H1 (cell line): ENCODE measurements at regions not wholly inside any gene's neighbourhood (a gene's known extent, or its start where the extent isn't known, plus 50 kb on each side); places are given as distances from the start of the nearest gene placed in this dataset.
"Not testable (repeated sequence)": the region's sequence is repeated elsewhere in the genome, so short reads cannot be mapped to it uniquely, and the experiment has no call there.

ENCODE experiments used
- CTCF ChIA-PET: fragments of 300-600 bp; sonication (Branson Sonifier 250); formaldehyde crosslinking; loops from one replicate; lab custom pipeline; 2021; ENCODE audit not compliant: partially characterized antibody; lab: Charles Lee
- POLR2A ChIA-PET: fragments of 300-600 bp; sonication (Branson Sonifier 250); formaldehyde crosslinking; loops from one replicate; lab custom pipeline; 2021; ENCODE audit warnings: inconsistent platforms; ENCODE audit not compliant: partially characterized antibody; lab: Charles Lee
- DNase-seq, 2 experiments: peaks; one replicate each; pipeline versions ENCODE4 v3.0.0 to v3.0.0-alpha.2; 2010 to 2022; ENCODE audit warnings: low spot score in 2 of 2, low read depth in 1 of 2, mixed read lengths in 1 of 2
- FAIRE-seq: peaks from 2 replicates; lab custom pipeline; 2011; peaks lifted over from hg19 to GRCh38; lab: Jason Lieb, UNC
- H2AFZ ChIP-seq: 2 replicates; pipeline ENCODE4 v1.8.1; 2012; ENCODE audit warnings: low read length, inconsistent platforms
- H2AK5ac ChIP-seq: 2 replicates; pipeline ENCODE4 v1.6.1; 2013; ENCODE audit warnings: low read depth, low read length
- H2BK120ac ChIP-seq: replicated peaks from 2 replicates; pipeline ENCODE3; 2013; ENCODE audit warnings: low read depth, low read length, inconsistent platforms
- H2BK12ac ChIP-seq: 2 replicates; pipeline ENCODE4 v1.6.1; 2013; ENCODE audit warnings: low read depth, low read length
- H2BK15ac ChIP-seq: 2 replicates; pipeline ENCODE4 v1.6.1; 2013; ENCODE audit warnings: low read length
- H2BK20ac ChIP-seq: 2 replicates; pipeline ENCODE4 v1.6.1; 2013; ENCODE audit warnings: low read length
- H2BK5ac ChIP-seq: 2 replicates; pipeline ENCODE4 v1.6.1; 2013; ENCODE audit warnings: low read depth, low read length
- H3K14ac ChIP-seq: 2 replicates; pipeline ENCODE4 v1.6.1; 2013; ENCODE audit warnings: inconsistent platforms; ENCODE audit not compliant: insufficient read length
- H3K18ac ChIP-seq: 2 replicates; pipeline ENCODE4 v1.6.1; 2013; ENCODE audit warnings: low read length; ENCODE audit errors: extremely low read depth
- H3K23ac ChIP-seq: 2 replicates; pipeline ENCODE4 v1.6.1; 2013; ENCODE audit warnings: inconsistent platforms; ENCODE audit not compliant: insufficient read length
- H3K23me2 ChIP-seq: 2 replicates; pipeline ENCODE4 v1.6.1; 2013; ENCODE audit warnings: low read depth, low read length
- H3K27ac ChIP-seq: 2 replicates; pipeline ENCODE4 v1.6.1; 2011; ENCODE audit warnings: low read depth, low read length, inconsistent platforms
- H3K27me3 ChIP-seq, 4 experiments: replicated peaks in 1 of 4; 1 replicate in 1 of 4; 2 replicates in 3 of 4; pipeline versions ENCODE4 v1.6.1 to v1.8.1; 2011 to 2013; ENCODE audit warnings: low read length in 3 of 4, mild to moderate bottlenecking in 3 of 4, inconsistent platforms in 2 of 4, mixed read lengths in 2 of 4, moderate library complexity in 1 of 4; ENCODE audit not compliant: control insufficient read depth in 3 of 4, insufficient read depth in 3 of 4; ENCODE audit errors: extremely low read depth in 1 of 4
- H3K36me3 ChIP-seq, 4 experiments: 2 replicates each; pipeline versions ENCODE4 v1.6.1 to v1.8.1; 2011 to 2013; ENCODE audit warnings: mild to moderate bottlenecking in 4 of 4, low read length in 3 of 4, moderate library complexity in 2 of 4, control low read depth in 1 of 4, inconsistent platforms in 1 of 4; ENCODE audit not compliant: insufficient read depth in 4 of 4, control insufficient read depth in 2 of 4
- H3K4ac ChIP-seq: replicated peaks from 2 replicates; pipeline ENCODE3; 2013; ENCODE audit warnings: low read length, low read depth, mixed read lengths, inconsistent platforms; ENCODE audit not compliant: insufficient read length
- H3K4me1 ChIP-seq, 4 experiments: replicated peaks in 1 of 4; 1 replicate in 1 of 4; 2 replicates in 3 of 4; pipeline versions ENCODE4 v1.6.1 to v1.8.1; 2011 to 2013; ENCODE audit warnings: low read length in 3 of 4, inconsistent platforms in 2 of 4, mixed read lengths in 1 of 4; ENCODE audit not compliant: insufficient read depth in 4 of 4, control insufficient read depth in 3 of 4
- H3K4me2 ChIP-seq, 2 experiments: 2 replicates each; pipeline versions ENCODE4 v1.6.1 to v1.8.1; 2011 to 2013; ENCODE audit warnings: low read depth in 2 of 2, low read length in 2 of 2, control low read depth in 1 of 2, inconsistent platforms in 1 of 2, mild to moderate bottlenecking in 1 of 2; ENCODE audit not compliant: insufficient read depth in 1 of 2
- H3K4me3 ChIP-seq, 4 experiments: fragments of 200-600, 300-600 bp in 1 of 4; sonication (generic), shearing (Covaris generic), sonication (Bioruptor Twin) in 1 of 4; 2 replicates each; pipeline versions ENCODE4 v1.5.1 to v1.8.1; 2011 to 2016; ENCODE audit warnings: low read length in 4 of 4, low read depth in 3 of 4, control low read depth in 2 of 4, inconsistent platforms in 2 of 4, mild to moderate bottlenecking in 2 of 4, mixed read lengths in 1 of 4, moderate library complexity in 1 of 4; ENCODE audit not compliant: insufficient read depth in 2 of 4; ENCODE audit errors: extremely low read depth in 1 of 4
- H3K56ac ChIP-seq: replicated peaks from 2 replicates; pipeline ENCODE3; 2013; ENCODE audit warnings: low read depth, mild to moderate bottlenecking, mixed read lengths, low read length, inconsistent platforms; ENCODE audit not compliant: insufficient read length
- H3K79me1 ChIP-seq: 2 replicates; pipeline ENCODE4 v1.6.1; 2013; ENCODE audit warnings: low read depth, low read length, control low read depth
- H3K79me2 ChIP-seq, 2 experiments: 2 replicates each; pipeline versions ENCODE4 v1.6.1 to v1.8.1; 2012 to 2013; ENCODE audit warnings: low read length in 2 of 2, mild to moderate bottlenecking in 2 of 2, inconsistent platforms in 1 of 2; ENCODE audit not compliant: insufficient read depth in 2 of 2, control insufficient read depth in 1 of 2
- H3K9ac ChIP-seq, 4 experiments: replicated peaks in 1 of 4; 1 replicate in 1 of 4; 2 replicates in 3 of 4; pipeline versions ENCODE4 v1.6.1 to v1.8.1; 2011 to 2013; ENCODE audit warnings: low read depth in 3 of 4, low read length in 3 of 4, control low read depth in 2 of 4, mild to moderate bottlenecking in 2 of 4, moderate library complexity in 2 of 4, inconsistent platforms in 1 of 4; ENCODE audit errors: extremely low read depth in 1 of 4
- H3K9me3 ChIP-seq, 2 experiments: 2 replicates each; pipeline versions ENCODE4 v1.6.1 to v1.8.1; 2012 to 2013; ENCODE audit warnings: mild to moderate bottlenecking in 2 of 2, moderate library complexity in 2 of 2, control low read depth in 1 of 2, inconsistent platforms in 1 of 2, low read depth in 1 of 2, low read length in 1 of 2, mixed read lengths in 1 of 2; ENCODE audit not compliant: insufficient read depth in 2 of 2
- H4K20me1 ChIP-seq, 2 experiments: replicated peaks in 1 of 2; 2 replicates each; pipeline versions ENCODE3 to v1.8.1; 2011 to 2013; ENCODE audit warnings: inconsistent platforms in 2 of 2, low read length in 2 of 2, mild to moderate bottlenecking in 1 of 2; ENCODE audit not compliant: insufficient read depth in 2 of 2, control insufficient read depth in 1 of 2
- H4K5ac ChIP-seq: 2 replicates; pipeline ENCODE4 v1.6.1; 2013; ENCODE audit warnings: low read length, low read depth, mixed read lengths, inconsistent platforms; ENCODE audit not compliant: insufficient read length
- H4K8ac ChIP-seq: 2 replicates; pipeline ENCODE4 v1.8.0; 2013; ENCODE audit warnings: mild to moderate bottlenecking, moderate library complexity, low read length, inconsistent platforms; ENCODE audit not compliant: insufficient read depth; ENCODE audit errors: extremely low read depth
- H4K91ac ChIP-seq: replicated peaks from 2 replicates; pipeline ENCODE3; 2013; ENCODE audit warnings: low read length, mixed read lengths, inconsistent platforms; ENCODE audit not compliant: insufficient read length
- WGBS, 2 experiments: shearing (Covaris generic) in 1 of 2; methylation state at CpG; one replicate each; pipeline versions ENCODE4 v1.1.6 to v1.1.7; 2013 to 2015; ENCODE audit warnings: low lambda C conversion rate in 2 of 2, mixed read lengths in 2 of 2, inconsistent platforms in 1 of 2, low coverage in 1 of 2, missing lambda C conversion rate in 1 of 2; ENCODE audit not compliant: insufficient replicate concordance in 2 of 2, insufficient coverage in 1 of 2, insufficient read length in 1 of 2; ENCODE audit errors: extremely low coverage in 1 of 2, missing lambda C conversion rate in 1 of 2; 5-methylcytosine and 5-hydroxymethylcytosine counted together

GRCh38 chr6:86872810-86873209 is 64.5 kb upstream of the HTR1E start:
- H3K36me3 ChIP-seq, H2BK5ac ChIP-seq, H2AFZ ChIP-seq, H3K14ac ChIP-seq, H3K23me2 ChIP-seq, H3K79me1 ChIP-seq, H2BK120ac ChIP-seq, H3K27me3 ChIP-seq, H3K9ac ChIP-seq, H3K4me1 ChIP-seq, H3K79me2 ChIP-seq, H2BK15ac ChIP-seq, H3K18ac ChIP-seq, H4K91ac ChIP-seq, H3K56ac ChIP-seq, H2BK12ac ChIP-seq, H3K4ac ChIP-seq, H2BK20ac ChIP-seq, H4K8ac ChIP-seq, FAIRE-seq, DNase-seq, H4K5ac ChIP-seq, H3K4me2 ChIP-seq, POLR2A ChIA-PET, H3K23ac ChIP-seq, H4K20me1 ChIP-seq, H3K27ac ChIP-seq, H2AK5ac ChIP-seq, H3K4me3 ChIP-seq, H3K9me3 ChIP-seq: not testable (repeated sequence)
- 91% methylated on average over 16 of the region's 16 CpGs; no CpG with 5 or more reads in 1 of the 2 experiments for WGBS, 2 experiments
- CTCF ChIA-PET, result interaction anchor here (2.4 kb wide), 1 partner anchor 65 kb away, joined by 6 read pairs; the partner anchor contains the start of gene HTR1E
